HepG2 (cell line): ENCODE measurements at regions not wholly inside any gene's neighbourhood (a gene's known extent, or its start where the extent isn't known, plus 50 kb on each side); places are given as distances from the start of the nearest gene placed in this dataset.

Experiments
- ARID4A ChIP-seq: sonication (generic); formaldehyde crosslinking; IDR thresholded peaks from 2 replicates; pipeline ENCODE4 v1.5.0; 2020; ENCODE audit warnings: mild to moderate bottlenecking, missing genetic modification reagents, borderline replicate concordance
- RFXAP ChIP-seq: sonication (generic); formaldehyde crosslinking; IDR thresholded peaks from 2 replicates; pipeline ENCODE4 v1.4.0; 2020; ENCODE audit warnings: missing genetic modification reagents, borderline replicate concordance
- SP140L ChIP-seq: sonication (generic); formaldehyde crosslinking; IDR thresholded peaks from 2 replicates; pipeline ENCODE4 v1.4.0; 2020; ENCODE audit warnings: missing genetic modification reagents, borderline replicate concordance
- TOE1 ChIP-seq: sonication (generic); formaldehyde crosslinking; IDR thresholded peaks from 2 replicates; pipeline ENCODE4 v1.4.0; 2020; ENCODE audit warnings: mild to moderate bottlenecking, missing genetic modification reagents
- TP53 ChIP-seq: sonication (generic); formaldehyde crosslinking; conservative IDR thresholded peaks from 2 replicates; pipeline ENCODE4 v1.4.0; 2020; ENCODE audit warnings: missing genetic modification reagents
- ZHX1 ChIP-seq: sonication (generic); formaldehyde crosslinking; IDR thresholded peaks from 2 replicates; pipeline ENCODE4 v1.8.1; 2022; ENCODE audit warnings: low read depth, mild to moderate bottlenecking, missing genetic modification reagents
- ZNF235 ChIP-seq: sonication (generic); formaldehyde crosslinking; IDR thresholded peaks from 2 replicates; pipeline ENCODE4 v1.8.1; 2023; ENCODE audit warnings: mild to moderate bottlenecking, missing genetic modification reagents, borderline replicate concordance
- ZNF331 ChIP-seq: sonication (generic); formaldehyde crosslinking; IDR thresholded peaks from 2 replicates; pipeline ENCODE4 v1.4.0; 2020; ENCODE audit warnings: missing genetic modification reagents
- ZNF546 ChIP-seq: sonication (generic); formaldehyde crosslinking; conservative IDR thresholded peaks from 2 replicates; pipeline ENCODE4 v1.8.1; 2023; ENCODE audit warnings: mild to moderate bottlenecking, missing genetic modification reagents
- ZNF75D ChIP-seq: sonication (generic); formaldehyde crosslinking; IDR thresholded peaks from 2 replicates; pipeline ENCODE4 v1.8.1; 2023; ENCODE audit warnings: missing genetic modification reagents, mild to moderate bottlenecking, borderline replicate concordance
- ZSCAN21 ChIP-seq: sonication (generic); formaldehyde crosslinking; IDR thresholded peaks from 2 replicates; pipeline ENCODE4 v1.8.0; 2022; ENCODE audit warnings: mild to moderate bottlenecking, missing genetic modification reagents, moderate library complexity, borderline replicate concordance

- TF ChIP-seq ARID4A (CRISPR knock-in tag) (no peak), ZHX1 (CRISPR knock-in tag) (no peak), ZNF235 (no peak), SP140L (CRISPR knock-in tag) (no peak), ZNF75D (CRISPR knock-in tag) (no peak), ZSCAN21 (CRISPR knock-in tag) (no peak), ZNF546 (no peak), TOE1 (no peak), RFXAP (CRISPR knock-in tag) (no peak), TP53 (no peak), ZNF331 (CRISPR knock-in tag) (no peak)
Observed at GRCh38 chr6:12575961-12576360, 140.6 kb upstream of the PHACTR1 start (continued).
